PC-3 (cell line): ENCODE measurements at regions not wholly inside any gene's neighbourhood (a gene's known extent, or its start where the extent isn't known, plus 50 kb on each side); places are given as distances from the start of the nearest gene placed in this dataset.

Source experiments
- CTCF ChIP-seq: fragments of 300-600 bp; sonication (generic); conservative IDR thresholded peaks from 2 replicates; pipeline ENCODE4 v1.5.1; 2017; ENCODE audit warnings: antibody characterized with exemption, low read depth, mild to moderate bottlenecking, low read length
- EZH2 ChIP-seq: fragments of 300-600 bp; sonication (generic); IDR thresholded peaks from one replicate; pipeline ENCODE4 v1.6.1; 2017; ENCODE audit warnings: antibody characterized with exemption, mild to moderate bottlenecking, low read length; ENCODE audit not compliant: unreplicated experiment
- EZH2phosphoT487 ChIP-seq: fragments of 300-600 bp; sonication (generic); IDR thresholded peaks from 2 replicates; pipeline ENCODE4 v1.6.1; 2018; ENCODE audit warnings: mild to moderate bottlenecking, antibody characterized with exemption, low read length, borderline replicate concordance

GRCh38 chr10:9294865-9295264 lies 1240.4 kb downstream of the GATA3 start:
- TF ChIP-seq EZH2 (no peak), CTCF (no peak), EZH2phosphoT487 (no peak)
